Neuron (in vitro differentiated cells): ENCODE measurements at regions not wholly inside any gene's neighbourhood (a gene's known extent, or its start where the extent isn't known, plus 50 kb on each side); places are given as distances from the start of the nearest gene placed in this dataset.
"Not testable (repeated sequence)": the region's sequence is repeated elsewhere in the genome, so short reads cannot be mapped to it uniquely, and the experiment has no call there.

Experiments used
- H2AFZ ChIP-seq: one replicate; pipeline ENCODE4 v1.6.1; 2013; ENCODE audit warnings: low read depth, mild to moderate bottlenecking, inconsistent platforms, low read length, moderate library complexity
- H3K27me3 ChIP-seq: one replicate; pipeline ENCODE4 v1.6.1; 2013; ENCODE audit warnings: low read length; ENCODE audit not compliant: insufficient read depth
- H3K36me3 ChIP-seq: one replicate; pipeline ENCODE4 v1.6.1; 2013; ENCODE audit warnings: low read length; ENCODE audit not compliant: insufficient read depth
- H3K4me1 ChIP-seq: one replicate; pipeline ENCODE4 v1.6.1; 2013; ENCODE audit warnings: low read length; ENCODE audit not compliant: insufficient read depth
- H3K4me3 ChIP-seq: 2 replicates; pipeline ENCODE4 v1.5.1; 2013; ENCODE audit warnings: mild to moderate bottlenecking, low read length, moderate library complexity
- H3K9me3 ChIP-seq: one replicate; pipeline ENCODE4 v1.6.1; 2013; ENCODE audit warnings: low read length

DNA sequence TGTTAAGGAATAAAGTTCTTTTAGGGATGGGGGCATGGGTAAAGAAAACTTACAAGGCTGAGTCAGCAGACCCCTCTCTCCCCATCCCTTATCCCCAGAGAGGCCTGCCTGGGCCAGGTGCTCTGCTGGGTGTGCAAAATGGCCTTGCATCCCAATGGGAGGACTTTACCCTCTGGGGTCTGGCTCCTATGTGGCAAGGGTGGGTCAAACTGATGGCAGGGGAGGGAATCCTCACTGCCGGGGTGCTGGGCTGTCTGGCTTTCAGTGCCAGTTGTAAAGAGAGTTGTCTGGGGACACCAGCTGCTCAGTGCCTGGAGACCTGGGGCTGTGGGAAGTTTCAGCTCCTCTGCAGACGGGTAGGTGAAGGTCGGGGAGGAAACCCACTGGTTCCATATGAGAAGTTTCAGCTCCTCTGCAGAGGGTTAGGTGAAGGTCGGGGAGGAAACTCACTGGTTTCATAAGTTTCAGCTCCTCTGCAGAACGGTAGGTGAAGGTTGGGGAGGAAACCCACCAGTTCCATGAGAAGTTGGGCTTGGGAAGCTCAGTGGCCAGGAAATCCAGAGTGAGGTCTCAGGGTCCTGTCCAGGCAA is 127.2 kb upstream of the PODXL start:
- no peak overlapping the region for H2AFZ ChIP-seq
- no peaks in the 10 kb centered on the region for H3K36me3 ChIP-seq
- H3K27me3 ChIP-seq = peaks cover 11% of the 10 kb centered on the region
- no peak overlapping the region for H3K4me3 ChIP-seq
- no peaks in the 10 kb centered on the region for H3K4me1 ChIP-seq
- H3K9me3 ChIP-seq = no peaks in the 10 kb centered on the region

DNA sequence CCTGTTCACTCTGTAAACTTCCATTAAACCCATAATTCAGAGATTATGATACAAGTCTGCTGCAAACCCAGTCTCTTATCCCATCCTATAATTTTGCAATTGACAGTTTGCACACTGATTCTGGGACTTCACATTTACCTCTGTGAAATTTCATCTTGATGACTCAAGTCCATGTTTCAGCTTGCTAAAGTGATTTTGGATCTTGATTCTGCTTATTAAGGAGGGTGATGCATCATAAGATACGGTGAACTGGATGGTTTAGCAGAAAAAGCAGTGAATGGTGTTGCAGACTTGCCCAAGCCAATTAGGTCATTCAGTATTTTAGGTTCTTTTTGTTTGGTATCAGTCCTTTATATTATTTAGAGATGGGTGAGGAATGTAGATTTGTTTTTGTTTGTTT is 125.5 kb upstream of the PODXL start:
- Histone ChIP-seq H3K36me3 (no peaks in the 10 kb centered on the region), H3K4me1 (no peaks in the 10 kb centered on the region), H3K27me3 (peaks cover 3% of the 10 kb centered on the region), H3K9me3 (no peaks in the 10 kb centered on the region), H2AFZ (no peak overlapping the region), H3K4me3 (no peak overlapping the region)

DNA sequence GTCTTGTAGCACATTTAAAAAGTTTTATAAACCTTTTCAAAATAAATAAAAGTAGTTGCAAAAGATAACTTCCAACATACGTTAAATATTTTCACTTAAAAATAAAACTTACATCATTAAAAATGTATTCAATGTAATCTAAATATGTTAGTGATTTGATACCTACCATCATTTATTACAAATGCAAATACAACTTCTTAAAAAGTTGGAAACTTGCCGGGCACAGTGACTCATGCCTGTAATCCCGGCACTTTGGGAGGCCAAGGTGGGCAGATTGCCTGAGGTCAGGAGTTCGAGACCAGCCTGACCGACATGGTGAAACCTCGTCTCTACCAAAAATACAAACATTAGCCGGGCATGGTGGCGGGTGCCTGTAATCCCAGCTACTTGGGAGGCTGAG is 122.6 kb upstream of the PODXL start:
- not testable (repeated sequence) for H3K27me3 ChIP-seq, H2AFZ ChIP-seq, H3K9me3 ChIP-seq

DNA sequence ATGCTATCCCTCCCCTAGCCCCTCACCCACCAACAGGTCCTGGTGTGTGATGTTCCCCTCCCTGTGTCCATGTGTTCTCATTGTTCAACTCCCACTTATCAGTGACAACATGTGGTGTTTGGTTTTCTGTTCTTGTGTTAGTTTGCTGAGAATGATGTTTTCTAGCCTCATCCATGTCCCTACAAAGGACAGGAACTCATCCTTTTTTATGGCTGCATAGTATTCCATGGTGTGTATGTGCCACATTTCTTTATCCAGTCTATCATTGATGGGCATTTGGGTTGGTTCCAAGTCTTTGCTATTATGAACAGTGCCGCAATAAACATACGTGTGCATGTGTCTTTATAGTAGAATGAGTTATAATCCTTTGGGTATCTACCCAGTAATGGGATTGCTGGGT is 120.4 kb upstream of the PODXL start:
- H2AFZ ChIP-seq, H3K27me3 ChIP-seq, H3K9me3 ChIP-seq, H3K4me3 ChIP-seq, H3K4me1 ChIP-seq, H3K36me3 ChIP-seq: not testable (repeated sequence)

More for the DNA sequence above, 122.6 kb upstream of the PODXL start:
- not testable (repeated sequence) for H3K36me3 ChIP-seq, H3K4me3 ChIP-seq, H3K4me1 ChIP-seq

DNA sequence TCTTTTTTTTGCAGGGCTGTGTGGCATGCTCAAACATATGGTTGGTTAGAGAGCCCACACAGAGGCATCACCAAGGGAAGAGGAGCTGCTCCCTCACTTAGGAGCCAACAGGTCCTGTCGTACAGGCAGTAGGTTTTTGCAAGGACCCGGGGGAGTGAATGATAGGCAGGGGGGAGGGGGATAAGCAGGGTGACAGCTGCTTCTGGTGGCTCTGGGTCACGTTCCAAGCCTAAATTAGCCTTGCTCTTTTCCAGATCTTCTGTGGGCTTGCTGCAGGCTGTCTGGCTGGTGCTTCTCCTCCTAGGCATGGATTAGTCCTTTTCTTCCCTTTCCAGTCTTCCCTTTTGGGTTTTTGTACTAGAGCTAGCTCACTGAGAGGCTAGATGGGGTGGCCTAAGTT is 117.7 kb upstream of the PODXL start:
- H3K9me3 ChIP-seq = no peaks in the 10 kb centered on the region
- H3K4me1 ChIP-seq = no peaks in the 10 kb centered on the region
- H2AFZ ChIP-seq = no peak overlapping the region
- no peak overlapping the region for H3K4me3 ChIP-seq
- H3K36me3 ChIP-seq = no peaks in the 10 kb centered on the region
- H3K27me3 ChIP-seq = no peaks in the 10 kb centered on the region

DNA sequence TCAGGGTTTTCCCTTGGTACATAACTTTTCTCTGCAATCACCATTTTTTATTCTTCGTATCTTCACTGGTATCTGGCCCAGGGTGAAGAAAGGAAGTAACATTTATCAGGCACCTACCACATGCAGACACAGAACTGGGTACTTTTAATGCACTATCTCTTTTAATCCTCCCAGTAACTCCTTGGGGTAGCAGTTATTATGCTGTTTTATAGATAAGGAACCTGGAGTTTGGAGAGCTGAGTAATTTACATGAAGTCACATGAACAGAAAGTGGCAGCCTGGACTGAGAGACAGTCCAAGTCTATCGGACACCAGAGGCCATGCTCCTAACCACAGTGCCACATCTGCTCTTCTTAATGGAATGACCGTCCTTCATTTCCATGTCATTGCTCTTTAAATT is 117.1 kb upstream of the PODXL start:
- Histone ChIP-seq H3K36me3 (no peaks in the 10 kb centered on the region), H3K4me1 (no peaks in the 10 kb centered on the region), H3K27me3 (no peaks in the 10 kb centered on the region), H2AFZ (no peak overlapping the region), H3K4me3 (no peak overlapping the region), H3K9me3 (no peaks in the 10 kb centered on the region)

DNA sequence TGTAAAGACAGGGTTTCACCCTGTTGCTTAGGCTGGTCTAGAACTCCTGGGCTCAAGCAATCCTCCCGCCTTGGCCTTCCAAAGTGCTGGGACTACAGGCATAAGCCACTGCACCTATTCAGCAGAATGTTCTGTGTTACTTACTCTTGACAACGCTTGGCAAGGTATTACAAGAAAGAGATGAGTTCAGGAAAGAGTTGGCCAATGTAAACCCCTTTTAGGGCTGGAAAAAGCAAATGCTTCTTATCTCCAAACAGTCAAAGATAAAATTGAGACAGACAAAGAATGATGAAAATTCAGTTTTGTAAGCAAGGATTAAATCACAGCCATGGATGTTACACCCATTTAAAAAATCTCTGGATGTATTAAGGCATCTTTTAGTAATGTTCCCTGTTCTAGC is 114.0 kb upstream of the PODXL start:
- peaks cover 5% of the 10 kb centered on the region for H3K27me3 ChIP-seq
- no peaks in the 10 kb centered on the region for H3K36me3 ChIP-seq
- H2AFZ ChIP-seq = no peak overlapping the region
- no peak overlapping the region for H3K4me3 ChIP-seq
- no peaks in the 10 kb centered on the region for H3K4me1 ChIP-seq
- H3K9me3 ChIP-seq = peaks cover 1% of the 10 kb centered on the region

DNA sequence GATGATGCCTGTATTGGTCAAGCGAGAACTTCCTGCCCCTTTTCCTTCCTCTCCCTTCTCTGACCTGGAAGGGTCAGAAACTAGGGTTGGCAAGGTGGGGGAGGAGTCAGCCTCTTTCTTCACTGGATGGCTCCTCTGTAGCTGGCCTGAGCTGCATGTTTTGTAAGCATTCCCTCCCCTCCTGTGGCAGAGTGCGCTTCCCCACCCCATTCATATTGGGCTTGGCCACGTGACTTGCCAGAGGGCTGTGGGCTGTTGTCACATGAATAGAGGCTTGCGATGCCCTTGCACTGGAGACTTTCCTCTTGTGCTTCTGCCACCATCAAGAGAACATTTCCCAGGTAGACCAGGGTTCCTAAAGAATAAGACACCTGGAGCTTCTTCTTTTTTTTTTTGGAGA is 111.3 kb upstream of the PODXL start:
- Histone ChIP-seq H2AFZ (no peak overlapping the region), H3K36me3 (no peaks in the 10 kb centered on the region), H3K4me3 (no peak overlapping the region), H3K9me3 (peaks cover 1% of the 10 kb centered on the region), H3K4me1 (peaks cover 3% of the 10 kb centered on the region), H3K27me3 (peaks cover 7% of the 10 kb centered on the region)

DNA sequence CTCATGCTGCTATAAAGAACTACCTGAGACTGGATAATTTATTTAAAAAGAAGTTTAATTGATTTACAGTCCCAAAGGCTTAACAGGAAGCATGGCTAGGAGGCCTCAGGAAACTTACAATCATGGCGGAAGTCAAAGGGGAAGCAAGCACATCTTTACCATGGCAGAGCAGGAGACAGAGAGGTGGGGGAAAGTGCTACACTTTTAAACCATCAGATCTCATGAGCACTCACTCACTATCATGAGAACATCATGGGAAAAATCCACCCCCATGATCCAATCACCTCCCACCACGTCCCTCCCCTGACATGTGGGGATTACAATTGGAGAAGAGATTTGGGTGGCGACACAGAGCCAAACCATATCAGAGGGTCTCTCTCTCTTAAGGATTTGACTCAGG is 108.6 kb upstream of the PODXL start:
- Histone ChIP-seq H3K36me3 (no peaks in the 10 kb centered on the region), H3K27me3 (peaks cover 7% of the 10 kb centered on the region), H3K4me1 (peaks cover 3% of the 10 kb centered on the region)

DNA sequence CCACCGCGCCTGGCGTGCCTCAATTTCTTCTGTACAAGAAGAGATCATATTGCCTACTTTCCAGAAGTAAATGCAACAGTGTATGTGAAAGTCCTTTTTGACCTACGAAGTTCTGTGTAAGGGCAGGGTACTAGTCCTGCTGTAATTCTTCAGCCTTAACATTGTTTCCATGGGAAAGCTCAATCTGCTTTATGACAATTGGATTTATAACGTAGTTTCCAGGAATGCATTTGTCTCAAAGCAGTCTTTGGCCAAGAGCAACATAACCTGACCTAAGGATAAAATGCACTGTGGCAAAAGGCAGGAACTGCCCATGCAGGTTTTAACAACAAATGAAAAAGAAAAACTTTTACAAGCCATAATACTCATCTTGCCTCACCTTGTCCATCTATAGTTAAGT is 108.1 kb upstream of the PODXL start:
- Histone ChIP-seq H3K36me3 (no peaks in the 10 kb centered on the region), H2AFZ (no peak overlapping the region), H3K4me1 (peaks cover 3% of the 10 kb centered on the region), H3K9me3 (peaks cover 1% of the 10 kb centered on the region), H3K27me3 (peaks cover 7% of the 10 kb centered on the region), H3K4me3 (no peak overlapping the region)

More for the DNA sequence above, 108.6 kb upstream of the PODXL start:
- H2AFZ ChIP-seq = no peak overlapping the region
- peaks cover 1% of the 10 kb centered on the region for H3K9me3 ChIP-seq
- H3K4me3 ChIP-seq = no peak overlapping the region

DNA sequence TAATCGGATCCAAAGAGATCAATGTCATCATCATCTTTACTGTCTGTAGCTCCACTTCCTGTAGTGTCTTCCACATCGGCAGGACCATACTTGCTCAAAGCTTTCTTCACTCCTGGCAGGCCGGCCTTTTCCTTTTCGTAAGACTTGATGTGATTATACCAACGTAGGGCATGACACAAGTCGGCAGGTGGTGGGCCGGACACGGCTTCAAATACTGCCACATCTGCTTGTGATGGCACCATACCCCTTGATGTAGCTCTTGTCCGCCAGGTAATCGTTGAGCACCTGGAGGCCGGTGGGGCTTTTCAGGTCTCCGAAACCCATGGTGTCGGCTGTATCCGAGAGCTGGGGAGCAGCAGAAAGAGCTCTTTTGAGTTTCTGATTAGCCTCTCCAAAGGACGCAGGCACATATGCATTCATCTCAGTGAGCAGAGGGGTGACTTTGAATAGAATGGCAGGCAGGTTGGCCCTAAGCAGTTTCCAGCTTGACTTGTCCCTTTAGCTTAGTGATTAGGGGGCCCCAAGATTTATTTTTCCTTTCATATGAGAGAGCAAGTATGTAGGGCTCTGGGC is 106.0 kb upstream of the PODXL start:
- H3K27me3 ChIP-seq, H2AFZ ChIP-seq, H3K9me3 ChIP-seq, H3K4me3 ChIP-seq, H3K36me3 ChIP-seq, H3K4me1 ChIP-seq: not testable (repeated sequence)

DNA sequence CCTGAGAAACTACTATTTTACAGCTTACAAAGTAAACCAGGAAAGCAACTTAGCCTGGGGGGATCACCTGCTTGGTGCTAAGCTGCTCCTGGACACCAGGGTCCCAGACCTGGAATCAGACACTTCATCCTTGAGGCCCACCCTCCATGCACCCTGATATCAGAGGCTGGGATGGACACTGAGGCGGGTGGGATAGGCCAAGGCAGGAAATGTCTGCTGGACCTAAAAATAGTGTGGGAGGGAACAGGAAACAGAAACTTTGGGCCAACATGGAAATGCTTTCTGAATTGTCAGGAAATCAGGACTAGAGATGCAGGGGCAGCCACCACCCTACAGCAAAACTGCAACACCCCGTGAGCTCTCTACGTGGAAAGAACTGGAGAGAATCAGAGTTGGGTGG is 101.5 kb upstream of the PODXL start:
- Histone ChIP-seq H2AFZ (no peak overlapping the region), H3K4me3 (no peak overlapping the region), H3K36me3 (no peaks in the 10 kb centered on the region), H3K9me3 (no peaks in the 10 kb centered on the region), H3K27me3 (no peaks in the 10 kb centered on the region), H3K4me1 (peaks cover 13% of the 10 kb centered on the region)

DNA sequence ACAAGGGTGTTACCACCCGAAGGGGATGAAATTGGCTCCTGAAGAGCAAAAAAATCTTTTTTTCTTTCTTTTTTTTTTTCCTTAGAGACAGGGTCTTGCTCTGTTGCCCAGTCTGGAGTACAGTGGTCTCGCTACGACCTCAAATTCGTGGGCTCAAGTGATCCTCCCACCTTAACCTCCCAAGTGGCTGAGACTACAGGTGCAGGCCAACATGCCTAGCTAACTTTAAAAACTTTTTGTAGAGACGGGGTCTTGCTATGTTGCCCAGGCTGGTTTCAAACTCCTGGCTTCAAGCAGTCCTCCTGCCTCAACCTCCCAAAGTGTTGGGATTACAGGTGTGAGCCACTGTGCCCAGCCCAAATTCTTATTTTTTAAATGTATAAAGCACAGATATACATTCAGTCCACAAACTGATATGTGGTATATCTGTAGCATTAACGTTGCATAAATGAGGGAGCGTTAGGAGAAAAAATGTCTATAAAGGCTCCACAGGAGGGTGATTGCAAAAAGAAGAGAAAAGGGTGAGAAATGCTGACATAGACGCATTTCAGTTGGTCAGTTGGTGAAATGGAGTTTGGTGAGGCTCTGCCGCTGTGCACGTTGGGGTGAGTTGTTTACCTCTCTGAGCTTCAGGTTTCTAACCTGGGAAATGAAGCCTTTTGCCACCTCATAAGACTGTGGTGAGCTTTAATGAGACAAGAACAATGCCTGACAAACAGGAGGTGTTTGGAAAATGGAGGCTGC is 100.7 kb upstream of the PODXL start:
- Histone ChIP-seq H3K4me3 (no peak overlapping the region), H3K27me3 (no peaks in the 10 kb centered on the region), H3K9me3 (no peaks in the 10 kb centered on the region), H3K4me1 (peaks cover 13% of the 10 kb centered on the region), H2AFZ (no peak overlapping the region), H3K36me3 (no peaks in the 10 kb centered on the region)

DNA sequence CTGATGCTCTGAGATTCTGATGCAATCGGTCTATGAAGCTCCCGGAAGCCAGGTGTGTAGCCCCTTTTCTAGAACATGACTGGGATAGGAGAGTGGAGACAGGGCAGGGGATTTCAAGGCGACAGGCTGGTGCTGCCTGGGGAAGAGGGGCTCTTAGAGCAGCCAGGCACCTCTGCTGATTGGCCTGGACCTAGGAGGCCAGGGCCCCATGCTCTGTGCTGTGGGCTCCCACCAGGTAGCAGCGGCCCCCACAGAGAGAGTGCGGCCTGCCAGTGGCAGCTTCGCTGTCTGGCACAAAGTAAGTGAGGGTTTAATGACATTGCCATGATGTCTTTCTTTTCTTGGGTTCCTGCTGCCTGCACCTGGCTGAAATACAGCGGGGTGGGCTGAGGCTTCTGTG is 99.4 kb upstream of the PODXL start:
- Histone ChIP-seq H3K4me3 (no peak overlapping the region), H3K36me3 (no peaks in the 10 kb centered on the region), H3K27me3 (no peaks in the 10 kb centered on the region), H2AFZ (no peak overlapping the region), H3K4me1 (peaks cover 13% of the 10 kb centered on the region), H3K9me3 (no peaks in the 10 kb centered on the region)
